NCI-H2227 treated with DMSO at 0.1 percent for 48 hours (cell line): ENCODE measurements at regions not wholly inside any gene's neighbourhood (a gene's known extent, or its start where the extent isn't known, plus 50 kb on each side); places are given as distances from the start of the nearest gene placed in this dataset.

Experiments used
- DNase-seq: peaks from one replicate; lab custom pipeline; 2025; lab: John Stamatoyannopoulos, UW

GRCh38 chr17:13931800-13932460 lies 137.4 kb upstream of the COX10 start:
- no peak for DNase-seq

- DNase-seq = no peak
Measured at GRCh38 chr17:13933441-13934276, 135.6 kb upstream of the COX10 start.

GRCh38 chr17:13939222-13939621 lies 130.1 kb upstream of the COX10 start:
- DNase-seq = no peak

- DNase-seq = no peak
Measured at GRCh38 chr17:13940858-13941665, 128.2 kb upstream of the COX10 start.

- DNase-seq = no peak
Measured at GRCh38 chr17:13941781-13942180, 127.5 kb upstream of the COX10 start.

GRCh38 chr17:13943909-13944308 lies 125.4 kb upstream of the COX10 start:
- DNase-seq = no peak

DNA sequence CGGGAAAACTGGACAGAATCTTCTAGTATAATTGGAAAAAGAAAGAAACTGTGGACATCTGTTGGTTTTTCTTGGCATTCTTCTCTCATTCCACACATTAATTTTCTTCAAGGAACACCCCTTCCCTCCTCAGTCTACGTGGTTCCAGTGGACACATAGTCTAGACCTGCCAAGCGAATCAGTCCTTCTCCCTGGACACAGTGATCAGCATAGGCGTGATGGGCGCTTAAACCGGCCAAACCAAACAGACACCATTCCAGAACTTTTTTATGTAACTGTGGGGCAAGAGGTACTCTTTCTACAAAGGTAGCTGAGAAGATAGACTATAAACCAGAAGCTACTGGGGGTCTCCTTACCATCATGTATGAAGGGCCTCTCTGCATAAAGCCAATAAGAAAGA lies 121.8 kb upstream of the COX10 start:
- DNase-seq = no peak

DNA sequence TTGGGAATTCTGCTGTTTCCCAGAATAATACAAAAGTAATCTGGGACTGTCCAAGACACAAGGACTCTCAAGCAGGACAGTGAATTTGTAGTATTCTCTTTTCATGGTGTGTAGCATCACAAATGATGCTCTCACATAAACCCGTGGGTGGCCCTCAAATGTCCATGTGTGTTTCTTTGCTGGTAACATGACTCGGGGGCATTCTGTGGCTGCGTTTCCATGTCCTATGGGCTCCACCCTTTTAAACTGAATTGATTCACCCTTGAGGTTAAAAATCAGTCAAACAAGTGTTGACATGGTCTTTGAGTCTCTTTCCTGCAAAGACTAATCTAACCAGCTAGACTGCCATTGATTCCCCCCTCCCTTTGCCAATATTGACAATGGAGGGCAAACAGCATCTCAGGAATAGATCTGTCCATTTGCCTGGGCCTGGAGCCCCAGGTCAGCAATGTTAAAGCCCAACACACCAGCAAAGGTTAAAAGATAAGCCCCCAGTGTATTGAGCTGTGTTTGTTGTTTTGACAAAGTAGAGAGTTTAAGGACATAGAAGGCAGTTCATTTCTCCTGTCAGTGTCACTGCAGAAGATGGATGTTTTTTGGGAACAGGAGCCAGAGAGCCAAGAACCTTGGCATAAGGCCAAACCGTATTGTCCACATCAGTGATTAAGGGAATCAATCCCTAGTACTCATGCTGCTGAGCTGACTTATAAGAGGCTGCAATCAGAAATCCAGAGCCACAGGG lies 117.1 kb upstream of the COX10 start:
- no peak for DNase-seq

DNA sequence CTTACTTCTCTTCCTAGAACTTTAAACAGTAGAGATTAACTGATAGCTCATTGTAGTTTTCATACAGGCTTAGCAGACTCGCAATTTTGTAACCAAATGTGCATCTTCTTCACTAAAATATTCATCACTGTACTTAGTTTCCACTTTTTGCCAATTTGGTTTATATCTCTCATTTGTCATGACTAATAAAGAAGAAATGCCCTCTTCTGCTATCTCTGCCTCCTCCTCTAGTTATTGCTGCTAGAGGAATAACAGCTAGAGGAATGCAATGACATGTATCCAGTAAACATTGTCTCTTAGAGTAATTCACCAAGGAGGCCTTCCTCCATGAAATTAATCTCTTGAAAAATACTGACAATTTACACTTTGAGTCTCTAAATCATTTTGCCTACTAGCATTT lies 115.5 kb upstream of the COX10 start:
- no peak for DNase-seq

- no peak for DNase-seq
Measured at GRCh38 chr17:13957636-13958035, 111.7 kb upstream of the COX10 start.

GRCh38 chr17:13958773-13959172 lies 110.5 kb upstream of the COX10 start:
- no peak for DNase-seq

- no peak for DNase-seq
Measured at GRCh38 chr17:13961265-13961664, 108.0 kb upstream of the COX10 start.

GRCh38 chr17:13962716-13963240 lies 106.5 kb upstream of the COX10 start:
- no peak for DNase-seq

DNA sequence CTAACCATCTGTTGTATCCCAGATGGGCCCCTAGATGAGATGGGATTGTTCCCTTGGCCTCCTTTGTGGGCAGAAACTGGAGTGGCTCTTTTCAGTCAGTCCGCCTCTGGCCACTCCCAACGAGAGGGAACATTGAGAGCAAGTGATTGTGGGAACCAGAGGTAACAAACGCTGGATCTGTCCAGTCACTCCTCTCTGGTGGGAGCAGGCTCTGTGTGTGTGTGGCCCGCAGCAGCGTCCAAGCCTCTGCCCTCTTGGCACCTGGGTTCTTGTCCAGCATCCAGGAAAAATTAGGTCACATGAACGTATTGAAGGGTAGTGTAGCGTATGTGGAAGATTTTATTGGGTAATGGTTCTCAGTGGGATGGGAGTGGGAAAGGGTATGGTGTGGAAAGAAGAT lies 101.9 kb upstream of the COX10 start:
- no peak for DNase-seq

DNA sequence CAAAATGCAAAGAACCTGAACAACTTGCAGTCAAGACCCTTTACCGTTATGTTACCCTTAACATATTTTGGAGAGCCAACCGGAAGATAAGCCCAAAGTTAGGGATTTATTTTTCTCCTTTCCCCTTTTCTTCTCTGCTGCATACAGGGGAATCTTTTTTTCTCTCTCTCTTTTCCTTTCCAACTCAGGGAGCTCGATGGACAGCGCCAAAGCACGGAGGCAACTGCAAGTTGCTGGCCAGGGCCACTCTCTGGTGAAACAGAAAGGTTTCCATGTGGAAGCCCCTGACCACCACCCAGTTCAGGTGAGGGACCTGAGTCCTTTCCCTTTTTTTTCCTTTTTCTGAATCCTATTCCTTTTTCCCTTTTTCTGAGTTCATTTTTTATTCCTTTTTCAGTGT lies 98.8 kb upstream of the COX10 start:
- no peak for DNase-seq

GRCh38 chr17:13973960-13974651 lies 95.2 kb upstream of the COX10 start:
- no peak for DNase-seq

GRCh38 chr17:13977837-13978236 lies 91.5 kb upstream of the COX10 start:
- no peak for DNase-seq

GRCh38 chr17:13978478-13978877 lies 90.8 kb upstream of the COX10 start:
- no peak for DNase-seq

DNA sequence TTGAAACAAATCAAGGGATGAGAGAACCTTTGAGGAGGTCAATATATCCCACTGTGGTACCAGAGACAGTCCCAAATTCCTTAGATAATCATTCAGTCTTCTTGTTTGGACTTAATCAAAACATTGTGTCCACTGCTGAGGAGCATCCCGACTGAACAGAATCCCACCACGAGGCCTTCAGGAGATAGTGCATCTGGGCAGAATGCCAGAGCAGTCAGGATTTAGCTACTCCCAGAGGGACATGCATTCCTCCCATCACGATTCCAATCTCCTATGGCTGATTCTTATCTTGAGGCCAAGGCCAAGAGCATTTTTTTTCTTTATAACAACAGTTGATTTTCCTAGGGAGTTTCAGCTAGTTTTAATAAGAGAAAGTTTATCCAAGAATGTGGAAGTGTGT lies 87.4 kb upstream of the COX10 start:
- no peak for DNase-seq

DNA sequence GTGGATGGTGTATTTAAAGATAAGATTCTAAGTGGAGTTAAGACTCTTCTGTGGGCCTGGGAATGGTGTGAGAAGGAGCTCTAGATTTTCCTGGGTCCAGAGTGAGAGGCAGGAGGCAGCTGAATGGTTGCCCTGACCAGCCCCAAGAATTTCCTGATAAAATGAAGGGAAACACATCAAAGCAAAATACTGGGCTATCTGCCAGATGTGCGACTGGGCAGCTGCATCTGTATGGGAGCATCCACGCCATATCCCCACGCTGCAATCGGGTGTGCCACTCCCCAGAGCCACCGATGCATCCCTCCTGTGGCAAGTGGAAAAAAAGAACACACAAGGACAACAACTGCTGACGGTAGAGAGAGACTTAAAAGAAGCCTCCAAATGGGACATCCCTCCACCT lies 84.3 kb upstream of the COX10 start:
- DNase-seq = no peak

DNA sequence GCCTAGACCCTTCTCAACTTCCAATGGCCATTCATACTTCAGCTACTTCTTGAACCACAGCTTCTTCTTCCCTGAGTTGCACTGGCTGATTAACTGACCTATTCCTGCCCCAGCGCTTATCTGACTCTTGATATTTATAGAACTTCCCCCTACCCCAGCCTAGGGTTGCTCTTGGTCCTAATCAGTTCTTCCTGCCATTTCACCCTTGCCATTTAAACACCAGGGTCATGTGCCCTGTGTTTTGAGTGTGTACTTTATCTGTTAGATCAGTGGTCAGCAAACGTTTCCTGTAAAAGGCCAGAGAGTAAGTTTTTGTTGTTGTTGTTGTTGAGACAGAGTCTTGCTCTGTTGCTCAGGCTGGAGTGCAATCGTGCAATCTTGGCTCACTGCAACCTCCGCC lies 82.4 kb upstream of the COX10 start:
- DNase-seq = no peak
